H1 (cell line): ENCODE measurements at regions not wholly inside any gene's neighbourhood (a gene's known extent, or its start where the extent isn't known, plus 50 kb on each side); places are given as distances from the start of the nearest gene placed in this dataset.

ENCODE experiments used
- CTCF ChIA-PET: fragments of 300-600 bp; sonication (Branson Sonifier 250); formaldehyde crosslinking; loops from one replicate; lab custom pipeline; 2021; ENCODE audit not compliant: partially characterized antibody; lab: Charles Lee
- POLR2A ChIA-PET: fragments of 300-600 bp; sonication (Branson Sonifier 250); formaldehyde crosslinking; loops from one replicate; lab custom pipeline; 2021; ENCODE audit warnings: inconsistent platforms; ENCODE audit not compliant: partially characterized antibody; lab: Charles Lee
- DNase-seq, 2 experiments: peaks; one replicate each; pipeline versions ENCODE4 v3.0.0 to v3.0.0-alpha.2; 2010 to 2022; ENCODE audit warnings: low spot score in 2 of 2, low read depth in 1 of 2, mixed read lengths in 1 of 2
- FAIRE-seq: peaks from 2 replicates; lab custom pipeline; 2011; peaks lifted over from hg19 to GRCh38; lab: Jason Lieb, UNC
- H2AFZ ChIP-seq: 2 replicates; pipeline ENCODE4 v1.8.1; 2012; ENCODE audit warnings: low read length, inconsistent platforms
- H2AK5ac ChIP-seq: 2 replicates; pipeline ENCODE4 v1.6.1; 2013; ENCODE audit warnings: low read depth, low read length
- H2BK120ac ChIP-seq: replicated peaks from 2 replicates; pipeline ENCODE3; 2013; ENCODE audit warnings: low read depth, low read length, inconsistent platforms
- H2BK12ac ChIP-seq: 2 replicates; pipeline ENCODE4 v1.6.1; 2013; ENCODE audit warnings: low read depth, low read length
- H2BK15ac ChIP-seq: 2 replicates; pipeline ENCODE4 v1.6.1; 2013; ENCODE audit warnings: low read length
- H2BK20ac ChIP-seq: 2 replicates; pipeline ENCODE4 v1.6.1; 2013; ENCODE audit warnings: low read length
- H2BK5ac ChIP-seq: 2 replicates; pipeline ENCODE4 v1.6.1; 2013; ENCODE audit warnings: low read depth, low read length
- H3K14ac ChIP-seq: 2 replicates; pipeline ENCODE4 v1.6.1; 2013; ENCODE audit warnings: inconsistent platforms; ENCODE audit not compliant: insufficient read length
- H3K18ac ChIP-seq: 2 replicates; pipeline ENCODE4 v1.6.1; 2013; ENCODE audit warnings: low read length; ENCODE audit errors: extremely low read depth
- H3K23ac ChIP-seq: 2 replicates; pipeline ENCODE4 v1.6.1; 2013; ENCODE audit warnings: inconsistent platforms; ENCODE audit not compliant: insufficient read length
- H3K23me2 ChIP-seq: 2 replicates; pipeline ENCODE4 v1.6.1; 2013; ENCODE audit warnings: low read depth, low read length
- H3K27ac ChIP-seq: 2 replicates; pipeline ENCODE4 v1.6.1; 2011; ENCODE audit warnings: low read depth, low read length, inconsistent platforms
- H3K27me3 ChIP-seq, 4 experiments: replicated peaks in 1 of 4; 1 replicate in 1 of 4; 2 replicates in 3 of 4; pipeline versions ENCODE4 v1.6.1 to v1.8.1; 2011 to 2013; ENCODE audit warnings: low read length in 3 of 4, mild to moderate bottlenecking in 3 of 4, inconsistent platforms in 2 of 4, mixed read lengths in 2 of 4, moderate library complexity in 1 of 4; ENCODE audit not compliant: control insufficient read depth in 3 of 4, insufficient read depth in 3 of 4; ENCODE audit errors: extremely low read depth in 1 of 4
- H3K36me3 ChIP-seq, 4 experiments: 2 replicates each; pipeline versions ENCODE4 v1.6.1 to v1.8.1; 2011 to 2013; ENCODE audit warnings: mild to moderate bottlenecking in 4 of 4, low read length in 3 of 4, moderate library complexity in 2 of 4, control low read depth in 1 of 4, inconsistent platforms in 1 of 4; ENCODE audit not compliant: insufficient read depth in 4 of 4, control insufficient read depth in 2 of 4
- H3K4ac ChIP-seq: replicated peaks from 2 replicates; pipeline ENCODE3; 2013; ENCODE audit warnings: low read length, low read depth, mixed read lengths, inconsistent platforms; ENCODE audit not compliant: insufficient read length
- H3K4me1 ChIP-seq, 4 experiments: replicated peaks in 1 of 4; 1 replicate in 1 of 4; 2 replicates in 3 of 4; pipeline versions ENCODE4 v1.6.1 to v1.8.1; 2011 to 2013; ENCODE audit warnings: low read length in 3 of 4, inconsistent platforms in 2 of 4, mixed read lengths in 1 of 4; ENCODE audit not compliant: insufficient read depth in 4 of 4, control insufficient read depth in 3 of 4
- H3K4me2 ChIP-seq, 2 experiments: 2 replicates each; pipeline versions ENCODE4 v1.6.1 to v1.8.1; 2011 to 2013; ENCODE audit warnings: low read depth in 2 of 2, low read length in 2 of 2, control low read depth in 1 of 2, inconsistent platforms in 1 of 2, mild to moderate bottlenecking in 1 of 2; ENCODE audit not compliant: insufficient read depth in 1 of 2
- H3K4me3 ChIP-seq, 4 experiments: fragments of 200-600, 300-600 bp in 1 of 4; sonication (generic), shearing (Covaris generic), sonication (Bioruptor Twin) in 1 of 4; 2 replicates each; pipeline versions ENCODE4 v1.5.1 to v1.8.1; 2011 to 2016; ENCODE audit warnings: low read length in 4 of 4, low read depth in 3 of 4, control low read depth in 2 of 4, inconsistent platforms in 2 of 4, mild to moderate bottlenecking in 2 of 4, mixed read lengths in 1 of 4, moderate library complexity in 1 of 4; ENCODE audit not compliant: insufficient read depth in 2 of 4; ENCODE audit errors: extremely low read depth in 1 of 4
- H3K56ac ChIP-seq: replicated peaks from 2 replicates; pipeline ENCODE3; 2013; ENCODE audit warnings: low read depth, mild to moderate bottlenecking, mixed read lengths, low read length, inconsistent platforms; ENCODE audit not compliant: insufficient read length
- H3K79me1 ChIP-seq: 2 replicates; pipeline ENCODE4 v1.6.1; 2013; ENCODE audit warnings: low read depth, low read length, control low read depth
- H3K79me2 ChIP-seq, 2 experiments: 2 replicates each; pipeline versions ENCODE4 v1.6.1 to v1.8.1; 2012 to 2013; ENCODE audit warnings: low read length in 2 of 2, mild to moderate bottlenecking in 2 of 2, inconsistent platforms in 1 of 2; ENCODE audit not compliant: insufficient read depth in 2 of 2, control insufficient read depth in 1 of 2
- H3K9ac ChIP-seq, 4 experiments: replicated peaks in 1 of 4; 1 replicate in 1 of 4; 2 replicates in 3 of 4; pipeline versions ENCODE4 v1.6.1 to v1.8.1; 2011 to 2013; ENCODE audit warnings: low read depth in 3 of 4, low read length in 3 of 4, control low read depth in 2 of 4, mild to moderate bottlenecking in 2 of 4, moderate library complexity in 2 of 4, inconsistent platforms in 1 of 4; ENCODE audit errors: extremely low read depth in 1 of 4
- H3K9me3 ChIP-seq, 2 experiments: 2 replicates each; pipeline versions ENCODE4 v1.6.1 to v1.8.1; 2012 to 2013; ENCODE audit warnings: mild to moderate bottlenecking in 2 of 2, moderate library complexity in 2 of 2, control low read depth in 1 of 2, inconsistent platforms in 1 of 2, low read depth in 1 of 2, low read length in 1 of 2, mixed read lengths in 1 of 2; ENCODE audit not compliant: insufficient read depth in 2 of 2
- H4K20me1 ChIP-seq, 2 experiments: replicated peaks in 1 of 2; 2 replicates each; pipeline versions ENCODE3 to v1.8.1; 2011 to 2013; ENCODE audit warnings: inconsistent platforms in 2 of 2, low read length in 2 of 2, mild to moderate bottlenecking in 1 of 2; ENCODE audit not compliant: insufficient read depth in 2 of 2, control insufficient read depth in 1 of 2
- H4K5ac ChIP-seq: 2 replicates; pipeline ENCODE4 v1.6.1; 2013; ENCODE audit warnings: low read length, low read depth, mixed read lengths, inconsistent platforms; ENCODE audit not compliant: insufficient read length
- H4K8ac ChIP-seq: 2 replicates; pipeline ENCODE4 v1.8.0; 2013; ENCODE audit warnings: mild to moderate bottlenecking, moderate library complexity, low read length, inconsistent platforms; ENCODE audit not compliant: insufficient read depth; ENCODE audit errors: extremely low read depth
- H4K91ac ChIP-seq: replicated peaks from 2 replicates; pipeline ENCODE3; 2013; ENCODE audit warnings: low read length, mixed read lengths, inconsistent platforms; ENCODE audit not compliant: insufficient read length
- BRCA1 ChIP-seq: IDR thresholded peaks from 2 replicates; pipeline ENCODE4 v1.6.1; 2012; ENCODE audit warnings: low read depth, low read length, improper control_type of control experiment
- EGR1 ChIP-seq: IDR thresholded peaks from 2 replicates; pipeline ENCODE4 v1.6.1; 2011; ENCODE audit warnings: low read depth, low read length, borderline replicate concordance
- FOSL1 ChIP-seq: IDR thresholded peaks from 2 replicates; pipeline ENCODE4 v1.6.1; 2011; ENCODE audit warnings: mild to moderate bottlenecking, low read depth, low read length, moderate library complexity; ENCODE audit not compliant: insufficient read depth
- JUND ChIP-seq: IDR thresholded peaks from 2 replicates; pipeline ENCODE4 v1.6.1; 2011; ENCODE audit warnings: mild to moderate bottlenecking, improper control_type of control experiment, low read length
- POU5F1 ChIP-seq: IDR thresholded peaks from 2 replicates; pipeline ENCODE4 v1.6.1; 2011; ENCODE audit warnings: low read depth, mild to moderate bottlenecking, low read length, moderate library complexity
- SIRT6 ChIP-seq: IDR thresholded peaks from one replicate; pipeline ENCODE4 v1.7.1; 2012; ENCODE audit warnings: low read length, inconsistent platforms
- SP2 ChIP-seq: IDR thresholded peaks from 2 replicates; pipeline ENCODE4 v1.6.1; 2012; ENCODE audit warnings: mild to moderate bottlenecking, low read length, inconsistent platforms
- SRF ChIP-seq: IDR thresholded peaks from 2 replicates; pipeline ENCODE4 v1.6.1; 2011; ENCODE audit warnings: mild to moderate bottlenecking, low read depth, low read length, moderate library complexity
- WGBS, 2 experiments: shearing (Covaris generic) in 1 of 2; methylation state at CpG; one replicate each; pipeline versions ENCODE4 v1.1.6 to v1.1.7; 2013 to 2015; ENCODE audit warnings: low lambda C conversion rate in 2 of 2, mixed read lengths in 2 of 2, inconsistent platforms in 1 of 2, low coverage in 1 of 2, missing lambda C conversion rate in 1 of 2; ENCODE audit not compliant: insufficient replicate concordance in 2 of 2, insufficient coverage in 1 of 2, insufficient read length in 1 of 2; ENCODE audit errors: extremely low coverage in 1 of 2, missing lambda C conversion rate in 1 of 2; 5-methylcytosine and 5-hydroxymethylcytosine counted together

DNA sequence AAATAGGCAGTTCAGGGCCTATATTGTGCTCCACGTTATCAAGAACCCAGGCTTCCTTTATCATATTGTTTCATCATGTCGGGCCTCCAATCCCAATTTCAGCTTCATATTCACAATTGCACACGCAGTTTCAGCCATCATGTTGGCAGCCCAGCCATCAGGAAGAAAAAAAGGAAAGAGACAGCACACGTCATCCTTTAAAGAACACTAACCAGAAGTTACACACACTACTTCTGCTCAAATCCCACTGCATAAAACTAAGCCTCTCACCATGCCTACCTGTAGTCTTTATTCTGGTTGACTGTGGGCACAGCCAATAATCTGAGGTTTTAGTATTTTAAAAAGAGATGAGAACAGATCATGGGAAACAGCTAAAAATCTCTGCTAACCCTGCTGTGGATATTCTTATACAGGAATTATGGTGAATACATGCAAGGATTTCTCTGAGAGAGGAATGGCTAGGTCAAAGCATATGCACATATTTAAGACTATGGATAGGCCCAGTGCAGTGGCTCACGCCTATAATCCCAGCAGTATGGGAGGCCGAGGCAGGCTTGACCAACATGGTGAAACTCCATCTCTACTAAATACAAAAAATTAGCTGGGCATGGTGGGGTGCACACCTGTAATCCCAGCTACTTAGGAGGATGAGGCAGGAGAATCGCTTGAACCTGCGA lies 534.4 kb downstream of the ETV1 start:
- CTCF ChIA-PET = interaction anchor here (1.3 kb wide), 1 partner anchor 1237 kb away, joined by 3 read pairs; no protein-coding TSS in a partner anchor
- no peak overlapping the region for H2AFZ ChIP-seq
- H2BK12ac ChIP-seq = no peak overlapping the region
- no peaks in the 10 kb centered on the region for H3K79me1 ChIP-seq
- no peak overlapping the region for H3K4ac ChIP-seq
- no peak overlapping the region for H3K14ac ChIP-seq
- H3K9me3 ChIP-seq = no peaks in the 10 kb centered on the region; a peak in 1 of 4 replicates
- no peaks in the 10 kb centered on the region for H4K20me1 ChIP-seq
- no peak overlapping the region for H3K18ac ChIP-seq
- no peak overlapping the region for H3K4me2 ChIP-seq
- H4K5ac ChIP-seq = no peak overlapping the region
- no peak overlapping the region for H3K9ac ChIP-seq
- no peaks in the 10 kb centered on the region for H3K36me3 ChIP-seq
- no peak overlapping the region for H2AK5ac ChIP-seq
- no peaks in the 10 kb centered on the region for H3K79me2 ChIP-seq
- H3K56ac ChIP-seq = no peak overlapping the region
- no peak overlapping the region for H2BK15ac ChIP-seq
- DNase-seq (no peak), FAIRE-seq (no peak)
- H3K27ac ChIP-seq = no peak overlapping the region
- no peak overlapping the region for H3K23ac ChIP-seq
- no peak overlapping the region for H2BK5ac ChIP-seq
- H3K27me3 ChIP-seq = no peaks in the 10 kb centered on the region
- H2BK20ac ChIP-seq = no peak overlapping the region
- H3K23me2 ChIP-seq = peaks cover 2% of the 10 kb centered on the region; the same call in 1 of the 2 replicates
- no peak overlapping the region for H4K91ac ChIP-seq
- H2BK120ac ChIP-seq = no peak overlapping the region
- no peak overlapping the region for H3K4me3 ChIP-seq
- no peak overlapping the region for H4K8ac ChIP-seq
- no peaks in the 10 kb centered on the region for H3K4me1 ChIP-seq
- POLR2A ChIA-PET = no interaction called here
- WGBS, 2 experiments = 86% methylated on average over 8 of the region's 8 CpGs; no CpG with 5 or more reads in 1 of the 2 experiments
- TF ChIP-seq SRF (no peak), SIRT6 (no peak), FOSL1 (no peak), EGR1 (no peak), BRCA1 (no peak), SP2 (no peak), JUND (no peak), POU5F1 (no peak)
